H9 (cell line): ENCODE measurements at regions not wholly inside any gene's neighbourhood (a gene's known extent, or its start where the extent isn't known, plus 50 kb on each side); places are given as distances from the start of the nearest gene placed in this dataset.

Experiments
- DNase-seq: peaks from one replicate; pipeline ENCODE4 v3.0.0-alpha.2; 2017
- H2AFZ ChIP-seq: one replicate; pipeline ENCODE4 v1.6.1; 2013; ENCODE audit warnings: mild to moderate bottlenecking, low read length, control low read depth, moderate library complexity
- H2AK5ac ChIP-seq: 2 replicates; pipeline ENCODE4 v1.6.1; 2013; ENCODE audit warnings: low read length, control low read depth, mixed read lengths; ENCODE audit not compliant: insufficient read length
- H2BK120ac ChIP-seq: one replicate; pipeline ENCODE4 v1.6.1; 2013; ENCODE audit warnings: low read depth, mild to moderate bottlenecking, low read length, control low read depth, inconsistent platforms; ENCODE audit not compliant: poor library complexity, severe bottlenecking
- H2BK12ac ChIP-seq: 2 replicates; pipeline ENCODE4 v1.6.1; 2013; ENCODE audit warnings: low read length, control low read depth, mixed read lengths, low read depth; ENCODE audit not compliant: insufficient read length
- H2BK15ac ChIP-seq: 2 replicates; pipeline ENCODE4 v1.6.1; 2013; ENCODE audit warnings: low read depth, low read length, control low read depth
- H2BK20ac ChIP-seq: one replicate; pipeline ENCODE4 v1.6.1; 2013; ENCODE audit warnings: low read depth, mild to moderate bottlenecking, low read length, control low read depth, inconsistent platforms; ENCODE audit not compliant: poor library complexity, severe bottlenecking
- H2BK5ac ChIP-seq: 2 replicates; pipeline ENCODE4 v1.6.1; 2013; ENCODE audit warnings: low read length, control low read depth, mixed read lengths; ENCODE audit not compliant: insufficient read length
- H3K14ac ChIP-seq: 2 replicates; pipeline ENCODE4 v1.6.1; 2013; ENCODE audit warnings: low read length, control low read depth; ENCODE audit not compliant: insufficient read depth
- H3K18ac ChIP-seq: 2 replicates; pipeline ENCODE4 v1.6.1; 2013; ENCODE audit warnings: low read depth, mild to moderate bottlenecking, mixed read lengths, low read length, control low read depth; ENCODE audit not compliant: insufficient read length
- H3K23ac ChIP-seq: 2 replicates; pipeline ENCODE4 v1.6.1; 2013; ENCODE audit warnings: low read length, control low read depth, mixed read lengths, low read depth; ENCODE audit not compliant: insufficient read length
- H3K23me2 ChIP-seq: 2 replicates; pipeline ENCODE4 v1.6.1; 2013; ENCODE audit warnings: low read depth, mild to moderate bottlenecking, mixed read lengths, low read length, control low read depth; ENCODE audit not compliant: insufficient read length, poor library complexity, severe bottlenecking
- H3K27ac ChIP-seq: 2 replicates; pipeline ENCODE4 v1.5.1; 2013; ENCODE audit warnings: low read length, control low read depth, mixed read lengths, low read depth; ENCODE audit not compliant: insufficient read length
- H3K27me3 ChIP-seq: 2 replicates; pipeline ENCODE4 v1.6.1; 2013; ENCODE audit warnings: low read length, control low read depth, inconsistent platforms; ENCODE audit not compliant: insufficient read depth
- H3K4ac ChIP-seq: 2 replicates; pipeline ENCODE4 v1.6.1; 2013; ENCODE audit warnings: low read depth, mild to moderate bottlenecking, control low read depth, inconsistent platforms, low read length, moderate library complexity
- H3K4me1 ChIP-seq: 2 replicates; pipeline ENCODE4 v1.6.1; 2013; ENCODE audit warnings: low read length, control low read depth, inconsistent platforms; ENCODE audit not compliant: insufficient read depth
- H3K4me2 ChIP-seq: 2 replicates; pipeline ENCODE4 v1.6.1; 2013; ENCODE audit warnings: low read length, control low read depth, mixed read lengths; ENCODE audit not compliant: insufficient read length, insufficient read depth
- H3K56ac ChIP-seq: 2 replicates; pipeline ENCODE4 v1.6.1; 2013; ENCODE audit warnings: low read depth, mild to moderate bottlenecking, mixed read lengths, low read length, control low read depth; ENCODE audit not compliant: insufficient read length
- H3K79me1 ChIP-seq: 2 replicates; pipeline ENCODE4 v1.6.1; 2013; ENCODE audit warnings: low read depth, mild to moderate bottlenecking, moderate library complexity, low read length, control low read depth, inconsistent platforms; ENCODE audit not compliant: insufficient read depth, poor library complexity, severe bottlenecking
- H3K79me2 ChIP-seq: 2 replicates; pipeline ENCODE4 v1.6.1; 2013; ENCODE audit warnings: low read length, control low read depth, inconsistent platforms; ENCODE audit not compliant: insufficient read depth
- H3K9ac ChIP-seq: 2 replicates; pipeline ENCODE4 v1.6.1; 2013; ENCODE audit warnings: low read length, control low read depth, mixed read lengths; ENCODE audit not compliant: insufficient read length; ENCODE audit errors: extremely low read depth
- H3K9me3 ChIP-seq: one replicate; pipeline ENCODE4 v1.6.1; 2013; ENCODE audit warnings: low read depth, low read length, inconsistent platforms; ENCODE audit not compliant: control insufficient read depth
- H3T11ph ChIP-seq: one replicate; pipeline ENCODE4 v1.6.1; 2013; ENCODE audit warnings: mild to moderate bottlenecking, low read length, control low read depth, inconsistent platforms
- H4K20me1 ChIP-seq: one replicate; pipeline ENCODE4 v1.6.1; 2013; ENCODE audit not compliant: control insufficient read depth, insufficient read length, insufficient read depth
- H4K5ac ChIP-seq: 2 replicates; pipeline ENCODE4 v1.6.1; 2013; ENCODE audit warnings: low read depth, mild to moderate bottlenecking, mixed read lengths, low read length, control low read depth; ENCODE audit not compliant: insufficient read length
- H4K8ac ChIP-seq: replicated peaks from 2 replicates; pipeline ENCODE4 v1.6.1; 2013; ENCODE audit warnings: low read length, control low read depth, mixed read lengths, low read depth; ENCODE audit not compliant: insufficient read length
- H4K91ac ChIP-seq: 2 replicates; pipeline ENCODE4 v1.6.1; 2013; ENCODE audit warnings: low read depth, mild to moderate bottlenecking, moderate library complexity, mixed read lengths, low read length, control low read depth; ENCODE audit not compliant: insufficient read length
- H3K27ac Mint-ChIP-seq, 3 experiments: 2 replicates in 2 of 3; 3 replicates in 1 of 3; pipeline ENCODE4 v1.8.0; 2020 to 2021; ENCODE audit warnings: mixed read lengths in 3 of 3, mild to moderate bottlenecking in 1 of 3, moderate library complexity in 1 of 3
- H3K27me3 Mint-ChIP-seq: 2 replicates; pipeline ENCODE4 v1.8.0; 2021; ENCODE audit warnings: low read depth, mild to moderate bottlenecking, moderate library complexity, mixed read lengths
- H3K36me3 Mint-ChIP-seq, 3 experiments: 2 replicates in 2 of 3; 3 replicates in 1 of 3; pipeline ENCODE4 v1.8.0; 2020 to 2021; ENCODE audit warnings: low read depth in 3 of 3, mixed read lengths in 3 of 3; ENCODE audit not compliant: insufficient read depth in 1 of 3
- H3K4me1 Mint-ChIP-seq, 2 experiments: 2 replicates each; pipeline ENCODE4 v1.8.0; 2020; ENCODE audit warnings: mixed read lengths in 2 of 2
- H3K4me3 Mint-ChIP-seq, 2 experiments: 2 replicates in 1 of 2; 3 replicates in 1 of 2; pipeline ENCODE4 v1.8.0; 2020 to 2021; ENCODE audit warnings: mild to moderate bottlenecking in 2 of 2, mixed read lengths in 2 of 2, moderate library complexity in 1 of 2
- H3K9me3 Mint-ChIP-seq, 2 experiments: 2 replicates in 1 of 2; 3 replicates in 1 of 2; pipeline ENCODE4 v1.8.0; 2020; ENCODE audit warnings: mild to moderate bottlenecking in 2 of 2, mixed read lengths in 2 of 2, moderate library complexity in 1 of 2
- CTCF ChIP-seq: fragments of 200-600 bp; sonication (generic); conservative IDR thresholded peaks from 3 replicates; pipeline ENCODE4 v1.8.0; 2021; ENCODE audit warnings: antibody characterized with exemption, mild to moderate bottlenecking
- WGBS: extraction: QIAGEN DNeasy Blood & Tissue Kit; methylation state at CpG from one replicate; pipeline ENCODE4 v1.1.7; 2013; ENCODE audit warnings: missing lambda C conversion rate, low lambda C conversion rate, mixed read lengths; ENCODE audit not compliant: insufficient read length; ENCODE audit errors: extremely low coverage; 5-methylcytosine and 5-hydroxymethylcytosine counted together

GRCh38 chr1:30196872-30197638, 526.3 kb downstream of the MATN1 start:
- Histone ChIP-seq H4K8ac (no peak overlapping the region), H3K79me1 (no peaks in the 10 kb centered on the region), H3K79me2 (no peaks in the 10 kb centered on the region), H3K4ac (no peak overlapping the region), H3K23ac (no peak overlapping the region), H4K5ac (no peak overlapping the region), H3K4me1 (no peaks in the 10 kb centered on the region), H2BK120ac (no peak overlapping the region), H4K91ac (no peak overlapping the region), H3K27me3 (no peaks in the 10 kb centered on the region), H3K56ac (no peak overlapping the region), H3K27ac (no peak overlapping the region), H2BK15ac (no peak overlapping the region), H3T11ph (no peak overlapping the region), H3K18ac (no peak overlapping the region), H2AK5ac (no peak overlapping the region), H2BK12ac (no peak overlapping the region), H3K9me3 (peaks cover 6% of the 10 kb centered on the region), H4K20me1 (no peaks in the 10 kb centered on the region), H2AFZ (no peak overlapping the region), H3K23me2 (no peaks in the 10 kb centered on the region), H3K4me2 (no peak overlapping the region), H2BK20ac (no peak overlapping the region), H3K14ac (no peak overlapping the region), H3K9ac (no peak overlapping the region), H2BK5ac (no peak overlapping the region)
- Mint-ChIP-seq H3K27me3 (peaks cover 5% of the 10 kb centered on the region), H3K4me3 (no peak overlapping the region), H3K4me1 (peaks cover 0 to 8% of the 10 kb centered on the region in 2 experiments; a peak in 1 of 4 replicates), H3K27ac (no peak overlapping the region), H3K36me3 (no peaks in the 10 kb centered on the region), H3K9me3 (peaks cover 11 to 13% of the 10 kb centered on the region in 2 experiments)
- no peak for TF ChIP-seq CTCF
- no CpG with 5 or more reads among the region's 13 CpGs for whole genome bisulfite sequencing
- DNase-seq, result no peak
